ENCODE measurements at regions not wholly inside any gene's neighbourhood (a gene's known extent, or its start where the extent isn't known, plus 50 kb on each side); places are given as distances from the start of the nearest gene placed in this dataset.

- no peaks in the 10 kb centered on the region for H3K27me3 ChIP-seq (ENCODE audit: low read depth)
- H3K36me3 ChIP-seq: no peaks in the 10 kb centered on the region
- H3K4me3 ChIP-seq: no peak overlapping the region
- no peak for TF ChIP-seq CTCF (IDR thresholded peaks at IDR 0.05)
- no peak for DNase-seq
- no peaks in the 10 kb centered on the region for H3K4me1 ChIP-seq
- no peaks in the 10 kb centered on the region for H3K9me3 ChIP-seq
- H3K27ac ChIP-seq: no peak overlapping the region
- ATAC-seq: no peak
- intact Hi-C loops (cut with DNase I): no loop called here
Measured at GRCh38 chr2:226622484-226622883, 177.1 kb downstream of the IRS1 start.

GRCh38 chr2:226620176-226620575, 179.4 kb downstream of the IRS1 start:
- Histone ChIP-seq H3K27ac (no peak overlapping the region), H3K4me1 (no peaks in the 10 kb centered on the region), H3K27me3 (ENCODE audit: low read depth) (no peaks in the 10 kb centered on the region), H3K36me3 (no peaks in the 10 kb centered on the region), H3K9me3 (no peaks in the 10 kb centered on the region), H3K4me3 (no peak overlapping the region)
- no peak for DNase-seq
- no peak for TF ChIP-seq CTCF (IDR thresholded peaks at IDR 0.05)
- ATAC-seq: no peak
- intact Hi-C loops (cut with DNase I): no loop called here

GRCh38 chr2:226619707-226620106, 179.9 kb downstream of the IRS1 start:
- Histone ChIP-seq H3K36me3 (no peaks in the 10 kb centered on the region), H3K27me3 (ENCODE audit: low read depth) (no peaks in the 10 kb centered on the region), H3K4me3 (no peak overlapping the region), H3K9me3 (no peaks in the 10 kb centered on the region), H3K27ac (no peak overlapping the region), H3K4me1 (no peaks in the 10 kb centered on the region)
- ATAC-seq (no peak), DNase-seq (no peak)
- no peak for TF ChIP-seq CTCF (IDR thresholded peaks at IDR 0.05)
- intact Hi-C loops (cut with DNase I): no loop called here

GRCh38 chr2:226618875-226619605, 180.6 kb downstream of the IRS1 start:
- no peak for DNase-seq
- Histone ChIP-seq H3K27ac (no peak overlapping the region), H3K9me3 (no peaks in the 10 kb centered on the region), H3K27me3 (ENCODE audit: low read depth) (no peaks in the 10 kb centered on the region), H3K36me3 (no peaks in the 10 kb centered on the region), H3K4me3 (no peak overlapping the region), H3K4me1 (no peaks in the 10 kb centered on the region)
- no peak for TF ChIP-seq CTCF (IDR thresholded peaks at IDR 0.05)
- intact Hi-C loops (cut with DNase I): no loop called here
- ATAC-seq: no peak

GRCh38 chr2:226618544-226618874, 181.1 kb downstream of the IRS1 start:
- Histone ChIP-seq H3K27ac (no peak overlapping the region), H3K36me3 (no peaks in the 10 kb centered on the region), H3K4me1 (no peaks in the 10 kb centered on the region), H3K9me3 (no peaks in the 10 kb centered on the region), H3K4me3 (no peak overlapping the region), H3K27me3 (ENCODE audit: low read depth) (no peaks in the 10 kb centered on the region)
- intact Hi-C loops (cut with DNase I): no loop called here
- DNase-seq (no peak), ATAC-seq (no peak)
- TF ChIP-seq CTCF (IDR thresholded peaks at IDR 0.05): no peak
